HepG2 (cell line): ENCODE measurements at regions not wholly inside any gene's neighbourhood (a gene's known extent, or its start where the extent isn't known, plus 50 kb on each side); places are given as distances from the start of the nearest gene placed in this dataset.

Experiments
- POLR2AphosphoS5 ChIP-seq: IDR thresholded peaks from 2 replicates; pipeline ENCODE4 v1.6.1; 2012; ENCODE audit warnings: low read depth, low read length
- ZSCAN29 ChIP-seq: sonication (generic); formaldehyde crosslinking; conservative IDR thresholded peaks from 2 replicates; pipeline ENCODE4 v1.4.0; 2020; ENCODE audit warnings: mild to moderate bottlenecking, missing genetic modification reagents
- TF ChIP-seq, protein P1 (sequence below): sonication (generic); formaldehyde crosslinking; IDR thresholded peaks from 2 replicates; pipeline ENCODE4 v1.4.0; 2020; ENCODE audit warnings: missing genetic modification reagents

DNA sequence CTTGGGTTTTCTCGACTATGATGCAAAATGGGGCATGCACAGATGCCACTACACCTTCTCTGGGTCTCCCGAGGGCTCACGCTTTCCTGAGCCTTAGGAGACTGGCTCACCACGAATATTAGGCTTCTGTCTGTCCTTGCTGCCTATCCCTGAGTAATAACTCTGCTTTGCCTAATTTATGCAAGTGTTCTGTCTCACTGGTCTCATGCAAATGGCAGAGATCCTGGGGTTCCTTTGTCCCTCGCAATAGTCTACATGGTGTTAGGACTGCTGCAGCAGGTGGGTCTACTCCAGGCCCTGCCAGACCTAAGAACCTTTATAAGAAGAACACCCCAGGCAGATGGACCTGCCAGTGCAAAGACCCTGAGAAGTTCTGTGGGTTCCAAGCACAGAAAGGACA, 72.3 kb upstream of the HRH2 start:
- TF ChIP-seq POLR2AphosphoS5 (no peak), ZSCAN29 (CRISPR knock-in tag) (no peak)
- TF ChIP-seq, protein P1, sequence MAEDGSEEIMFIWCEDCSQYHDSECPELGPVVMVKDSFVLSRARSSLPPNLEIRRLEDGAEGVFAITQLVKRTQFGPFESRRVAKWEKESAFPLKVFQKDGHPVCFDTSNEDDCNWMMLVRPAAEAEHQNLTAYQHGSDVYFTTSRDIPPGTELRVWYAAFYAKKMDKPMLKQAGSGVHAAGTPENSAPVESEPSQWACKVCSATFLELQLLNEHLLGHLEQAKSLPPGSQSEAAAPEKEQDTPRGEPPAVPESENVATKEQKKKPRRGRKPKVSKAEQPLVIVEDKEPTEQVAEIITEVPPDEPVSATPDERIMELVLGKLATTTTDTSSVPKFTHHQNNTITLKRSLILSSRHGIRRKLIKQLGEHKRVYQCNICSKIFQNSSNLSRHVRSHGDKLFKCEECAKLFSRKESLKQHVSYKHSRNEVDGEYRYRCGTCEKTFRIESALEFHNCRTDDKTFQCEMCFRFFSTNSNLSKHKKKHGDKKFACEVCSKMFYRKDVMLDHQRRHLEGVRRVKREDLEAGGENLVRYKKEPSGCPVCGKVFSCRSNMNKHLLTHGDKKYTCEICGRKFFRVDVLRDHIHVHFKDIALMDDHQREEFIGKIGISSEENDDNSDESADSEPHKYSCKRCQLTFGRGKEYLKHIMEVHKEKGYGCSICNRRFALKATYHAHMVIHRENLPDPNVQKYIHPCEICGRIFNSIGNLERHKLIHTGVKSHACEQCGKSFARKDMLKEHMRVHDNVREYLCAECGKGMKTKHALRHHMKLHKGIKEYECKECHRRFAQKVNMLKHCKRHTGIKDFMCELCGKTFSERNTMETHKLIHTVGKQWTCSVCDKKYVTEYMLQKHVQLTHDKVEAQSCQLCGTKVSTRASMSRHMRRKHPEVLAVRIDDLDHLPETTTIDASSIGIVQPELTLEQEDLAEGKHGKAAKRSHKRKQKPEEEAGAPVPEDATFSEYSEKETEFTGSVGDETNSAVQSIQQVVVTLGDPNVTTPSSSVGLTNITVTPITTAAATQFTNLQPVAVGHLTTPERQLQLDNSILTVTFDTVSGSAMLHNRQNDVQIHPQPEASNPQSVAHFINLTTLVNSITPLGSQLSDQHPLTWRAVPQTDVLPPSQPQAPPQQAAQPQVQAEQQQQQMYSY: no peak
